Activated CD4-positive, alpha-beta T cell treated with anti-CD3 and anti-CD28 coated beads, Interleukin-10, Interleukin-2, amounts not matched to agents 100 ng/mL and 50 ng/mL, durations not matched to agents 16 hours and 8 hours (primary cell): ENCODE measurements at regions not wholly inside any gene's neighbourhood (a gene's known extent, or its start where the extent isn't known, plus 50 kb on each side); places are given as distances from the start of the nearest gene placed in this dataset.

ENCODE experiments used
- DNase-seq: peaks from one replicate; pipeline ENCODE4 v3.0.0-alpha.2; 2020

DNA sequence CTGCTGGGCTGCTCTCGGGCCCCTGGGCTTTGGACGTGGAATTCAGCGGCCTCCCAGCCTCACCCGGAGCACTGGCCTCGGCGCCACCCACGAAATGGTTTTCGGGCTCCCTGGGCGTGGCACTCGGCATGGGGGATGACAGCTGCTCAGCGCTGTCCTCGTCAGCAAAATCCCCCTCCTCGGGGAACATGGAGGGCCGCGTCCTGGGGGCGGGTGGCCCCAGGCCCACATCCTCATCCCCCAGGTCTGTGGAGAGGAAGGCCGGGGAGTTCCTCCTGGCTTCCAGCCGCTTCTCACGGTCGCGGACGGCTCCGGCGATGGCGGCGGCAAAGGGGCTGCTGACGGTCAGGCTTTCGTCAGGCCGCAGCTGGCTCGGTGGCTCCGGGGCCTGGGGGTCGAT lies 88.4 kb downstream of the CTTN start:
- no peak for DNase-seq

DNA sequence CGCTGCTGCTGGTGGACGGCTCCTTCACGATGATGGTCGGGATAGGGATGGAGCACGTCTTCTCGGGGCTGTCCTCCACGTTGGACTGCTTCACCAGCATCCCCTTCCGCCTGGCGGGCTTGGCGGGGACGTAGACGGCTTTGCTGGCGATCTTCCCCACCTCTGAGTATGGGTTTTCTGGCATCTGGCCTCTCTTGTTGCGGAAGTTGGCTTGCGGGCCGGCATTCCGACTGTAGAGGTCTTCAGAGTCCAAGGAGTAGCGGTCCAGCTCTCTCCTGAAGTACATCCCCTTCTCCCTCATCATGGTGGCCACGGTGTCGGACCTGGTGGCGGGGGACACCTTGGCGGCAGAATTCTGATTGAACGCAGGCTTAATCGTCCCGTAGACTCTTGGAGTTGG lies 88.8 kb downstream of the CTTN start:
- no peak for DNase-seq

DNA sequence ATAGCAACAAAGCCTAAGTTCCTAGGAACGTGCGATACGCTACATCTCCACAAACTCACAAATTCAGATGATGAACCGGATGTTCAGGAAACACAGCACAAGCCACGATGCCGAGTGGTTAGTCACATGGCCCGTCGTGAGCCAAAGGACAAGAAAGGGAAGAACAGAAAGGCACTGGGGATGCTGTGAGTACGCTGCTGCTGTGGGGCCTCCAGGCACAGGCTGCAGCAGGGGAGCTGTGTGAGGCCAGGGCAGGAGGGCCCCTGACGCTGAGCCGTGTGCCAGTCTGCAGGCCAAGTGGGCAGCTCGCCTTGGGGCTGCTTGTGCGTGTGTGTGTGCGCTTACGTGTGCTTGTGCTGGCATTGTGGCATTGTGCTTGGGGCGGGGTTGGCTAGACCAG lies 89.4 kb downstream of the CTTN start:
- no peak for DNase-seq

DNA sequence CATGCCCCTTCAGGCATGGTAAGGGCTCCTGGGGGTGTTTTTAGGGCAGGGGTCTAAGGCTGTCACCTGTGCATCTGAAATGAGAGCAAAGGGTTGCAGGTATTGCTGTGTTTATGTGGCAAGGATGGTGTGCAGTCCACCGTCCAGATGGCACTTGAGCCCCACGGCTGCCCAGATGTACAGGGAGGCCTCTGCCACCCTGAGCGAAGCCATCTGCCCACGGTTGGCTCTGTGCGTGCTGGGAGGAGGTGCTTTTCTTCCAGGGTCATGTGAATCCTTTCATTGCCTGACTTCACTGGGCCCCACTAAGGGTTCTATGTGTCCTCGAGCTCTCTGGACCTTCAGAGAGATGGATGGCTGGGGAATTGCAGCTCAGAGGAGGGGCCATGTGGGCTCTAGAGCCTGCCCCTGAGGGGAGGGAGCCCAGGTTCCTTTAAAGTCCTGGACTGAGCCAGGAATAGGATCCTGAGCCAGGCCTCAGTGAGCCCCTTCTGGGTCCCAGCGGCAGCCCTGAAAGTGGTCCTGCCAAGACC lies 89.9 kb downstream of the CTTN start:
- no peak for DNase-seq

- DNase-seq: no peak
Measured at GRCh38 chr11:70489276-70489675, 90.9 kb downstream of the CTTN start.

DNA sequence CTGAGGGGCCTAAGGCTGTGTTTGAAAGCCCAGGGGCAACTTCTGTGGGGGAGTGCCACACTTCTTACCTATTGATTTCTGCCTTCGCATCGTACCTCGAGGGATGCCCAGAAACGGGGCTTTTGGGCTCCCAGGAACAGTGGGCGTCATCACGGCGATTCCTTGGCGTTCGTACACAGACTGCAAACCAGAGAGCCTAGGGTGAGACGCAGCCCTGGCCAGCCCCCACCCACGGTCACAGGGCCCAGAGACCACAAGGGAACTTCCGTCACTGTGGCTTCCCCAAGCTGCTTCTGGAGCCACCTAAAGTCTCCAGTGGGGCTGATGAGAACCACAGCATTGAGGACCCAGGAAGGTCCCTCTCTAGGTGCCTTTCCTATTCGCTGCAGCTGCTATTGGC lies 91.9 kb downstream of the CTTN start:
- no peak for DNase-seq

- no peak for DNase-seq
Measured at GRCh38 chr11:70490723-70491558, 92.6 kb downstream of the CTTN start.

DNA sequence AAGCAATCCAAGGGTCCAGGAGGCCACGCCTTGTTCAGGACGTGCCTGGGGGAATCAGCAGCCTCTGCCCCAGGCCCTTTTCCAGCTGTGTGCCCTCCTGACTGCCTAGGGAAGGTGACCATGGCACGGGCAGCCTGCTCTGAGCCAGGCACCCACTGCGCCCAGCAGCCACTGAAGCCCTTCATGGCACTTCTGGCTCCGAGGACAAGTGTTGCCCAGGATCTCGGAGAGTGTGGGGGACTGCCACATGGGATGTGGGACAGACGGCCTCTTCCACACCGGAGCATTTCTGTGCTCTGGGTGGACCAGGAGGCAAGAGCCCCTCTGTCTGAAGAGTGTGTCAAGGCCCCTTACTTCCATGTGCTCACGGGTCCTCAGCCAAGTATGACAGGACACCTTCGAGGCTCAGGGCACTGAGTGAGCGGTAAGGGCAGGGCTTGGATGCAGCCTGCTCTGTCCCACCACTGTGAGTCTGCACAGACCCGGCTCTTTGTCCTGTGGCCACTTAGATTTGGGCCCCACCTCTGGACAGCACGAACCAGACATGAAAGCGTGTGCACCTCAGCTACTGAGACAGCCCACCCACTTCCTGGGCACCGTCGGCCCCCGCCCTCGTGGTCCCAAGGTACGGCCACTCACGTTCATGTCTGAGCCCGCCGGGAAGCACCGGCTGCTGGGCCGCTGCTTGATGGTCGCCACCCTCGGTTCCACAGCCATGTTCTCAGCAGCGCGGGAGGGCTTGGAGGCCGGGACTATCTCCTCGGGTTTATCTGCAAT lies 93.6 kb downstream of the CTTN start:
- no peak for DNase-seq

GRCh38 chr11:70493089-70493474 lies 94.8 kb downstream of the CTTN start:
- no peak for DNase-seq

DNA sequence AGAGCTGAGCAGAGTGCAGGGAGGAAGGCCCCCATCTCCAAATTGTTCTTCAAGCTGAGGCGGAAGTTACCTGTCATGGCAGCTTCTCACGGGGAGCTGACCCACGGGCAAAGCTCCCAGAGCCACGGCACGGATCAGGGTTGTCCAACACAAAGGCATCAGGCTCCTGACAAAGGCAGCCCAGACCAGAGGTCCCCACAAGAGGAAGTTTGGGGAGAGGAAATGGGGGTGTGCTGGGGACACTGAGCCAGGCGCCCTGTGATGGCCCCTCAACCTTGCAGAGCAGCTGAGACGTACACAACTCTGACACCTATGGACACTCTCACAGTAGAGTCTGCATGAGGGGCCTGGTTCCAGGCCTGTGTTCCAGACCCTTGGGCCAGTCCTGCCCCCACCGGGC lies 95.6 kb downstream of the CTTN start:
- DNase-seq: no peak

DNA sequence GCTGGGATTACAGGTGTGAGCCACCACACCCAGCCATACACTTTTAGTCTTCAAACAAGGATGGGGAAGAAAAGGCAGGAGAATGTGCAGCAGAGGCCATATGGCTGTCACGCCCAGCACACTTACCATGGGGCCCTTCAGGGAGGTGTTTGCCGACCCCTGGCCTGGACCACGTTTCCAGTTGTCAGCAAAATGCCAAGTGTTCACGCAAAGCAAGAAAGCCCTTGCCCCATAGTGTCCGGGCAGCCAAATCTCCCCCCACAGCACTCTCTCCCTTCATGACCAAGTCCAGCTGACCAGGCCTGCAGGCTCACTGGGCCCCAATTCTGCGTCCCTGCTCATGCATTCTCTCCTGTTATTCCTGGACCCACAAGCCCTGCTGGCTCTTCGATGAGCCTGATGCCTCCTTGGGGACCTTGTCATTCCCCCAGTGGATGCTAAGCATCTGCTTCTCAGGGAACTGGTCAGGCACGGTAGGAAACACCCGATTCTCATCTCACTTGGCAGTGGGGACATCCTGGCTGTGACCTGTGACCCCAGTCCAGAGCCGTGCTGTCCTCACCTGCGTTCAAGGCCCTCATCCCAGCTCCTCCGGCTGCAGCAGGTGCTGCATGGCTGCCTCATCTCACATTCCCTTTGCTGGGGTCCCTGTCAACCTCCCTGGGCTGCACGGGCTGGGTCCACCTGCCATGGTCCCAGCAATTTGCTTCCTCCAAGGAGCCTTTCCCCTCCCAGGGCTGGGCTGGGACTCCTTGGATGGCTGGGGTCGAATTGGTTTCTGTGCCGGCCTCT lies 96.4 kb downstream of the CTTN start:
- DNase-seq: no peak

DNA sequence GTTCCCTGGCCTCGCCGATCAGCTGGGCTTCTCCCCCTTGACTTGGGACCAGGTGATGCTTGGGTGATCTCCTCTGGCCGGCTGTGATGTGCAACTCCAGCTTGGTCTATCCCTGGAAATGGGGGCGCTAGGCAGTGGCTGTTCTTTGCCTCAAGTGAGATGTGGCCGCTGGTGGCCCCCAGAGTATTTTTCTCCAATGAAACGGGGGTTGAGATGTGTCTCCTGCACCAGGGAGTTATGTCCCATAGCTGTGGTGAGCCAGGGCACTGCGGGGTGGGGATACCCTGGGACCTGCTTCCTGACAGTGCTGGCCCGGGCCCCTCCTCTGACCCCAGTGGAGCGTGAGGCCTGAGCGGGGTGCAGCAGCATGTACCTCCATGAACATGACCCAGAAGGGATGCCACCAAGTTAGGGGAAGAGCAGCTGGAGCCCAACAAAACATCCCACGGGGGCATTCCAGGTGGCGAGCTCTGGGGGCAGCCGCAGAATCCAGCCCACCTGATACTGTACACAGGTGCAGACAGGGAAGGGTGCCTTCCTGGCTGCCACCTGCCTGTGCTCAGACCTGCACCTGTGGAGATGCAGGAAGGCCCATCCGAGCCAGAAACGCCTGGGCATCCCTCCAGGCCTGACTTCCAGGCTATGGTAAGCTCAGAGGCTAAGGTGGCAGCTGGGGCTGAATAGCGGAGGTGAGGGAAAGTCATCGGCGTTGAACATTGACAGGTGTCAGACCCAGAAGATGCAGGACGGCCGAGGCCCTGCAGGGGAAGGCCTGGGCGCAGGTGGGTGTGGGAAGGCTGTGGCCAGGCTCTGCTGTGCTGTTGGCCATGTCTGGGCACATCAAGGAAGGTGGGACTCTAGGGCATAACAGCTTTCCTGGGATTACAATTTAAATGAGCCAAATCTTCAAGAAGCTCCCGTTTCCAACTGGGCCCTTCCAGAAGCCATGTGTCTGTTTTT lies 97.3 kb downstream of the CTTN start:
- DNase-seq: no peak

DNA sequence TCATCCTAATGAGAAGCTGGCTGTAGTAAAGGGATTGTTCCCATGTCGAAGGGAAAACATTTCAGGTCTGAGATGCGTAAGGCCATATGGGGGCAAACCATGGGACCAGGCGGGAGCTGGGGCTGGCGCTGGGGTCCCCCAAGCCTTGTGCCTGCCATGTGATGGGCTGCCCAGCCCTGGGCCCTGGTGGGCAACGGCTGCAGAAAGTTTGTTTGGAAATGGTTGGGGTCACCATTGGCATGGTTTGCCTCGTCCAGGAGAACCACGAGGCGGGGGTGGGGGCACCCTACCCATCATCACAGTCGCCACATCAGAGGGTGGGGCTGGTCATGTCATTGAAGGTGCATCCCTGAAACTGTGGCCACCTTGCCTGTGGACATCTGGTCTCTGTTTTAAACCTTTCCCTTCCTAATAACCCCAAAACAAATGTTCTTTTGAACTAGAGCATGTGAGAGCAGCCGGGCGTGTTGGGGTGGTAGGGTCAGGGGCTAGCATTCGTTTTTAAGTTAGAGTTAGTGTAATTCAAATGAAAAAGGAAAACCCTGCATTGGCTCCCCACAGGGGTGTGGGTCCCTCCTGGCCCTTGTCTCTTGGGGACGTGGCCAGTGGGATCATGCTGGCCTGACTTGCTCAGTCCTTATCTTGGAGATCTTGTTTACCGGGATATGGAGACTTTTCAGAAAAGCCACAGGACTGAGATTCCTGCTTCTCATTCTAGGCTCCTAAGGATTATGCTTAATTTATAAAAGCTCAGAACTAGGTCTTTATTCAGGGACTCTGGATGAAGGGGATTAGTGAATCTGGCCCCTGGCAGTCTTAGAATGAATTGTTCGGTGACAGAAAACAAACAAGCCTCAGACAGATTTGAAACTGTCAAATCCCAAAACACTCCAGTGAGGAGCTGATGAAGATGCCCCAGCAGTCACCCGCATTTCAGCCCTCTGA lies 98.5 kb downstream of the CTTN start:
- DNase-seq: no peak

- DNase-seq: no peak
Measured at GRCh38 chr11:70497536-70498075, 99.3 kb downstream of the CTTN start.

DNA sequence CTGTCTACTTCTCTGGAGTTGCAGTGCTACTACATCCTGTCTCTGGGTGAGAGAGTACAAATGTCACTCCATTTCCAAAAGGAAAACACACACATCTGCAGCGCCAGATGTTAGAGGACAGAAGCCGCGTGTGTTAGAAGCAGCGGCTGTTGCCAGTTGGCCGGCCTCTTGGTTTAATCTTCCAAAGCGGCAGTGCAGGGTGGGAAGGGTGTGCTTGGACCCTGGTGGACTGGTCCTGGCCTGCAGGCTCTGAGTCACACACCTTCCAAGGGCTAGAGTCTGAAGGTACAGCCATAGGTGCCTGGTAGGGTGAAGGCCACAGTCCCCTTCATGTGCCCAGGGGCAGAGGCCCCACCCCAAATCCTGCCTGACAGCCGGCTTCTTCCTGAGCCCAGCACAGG lies 99.8 kb downstream of the CTTN start:
- DNase-seq: no peak

DNA sequence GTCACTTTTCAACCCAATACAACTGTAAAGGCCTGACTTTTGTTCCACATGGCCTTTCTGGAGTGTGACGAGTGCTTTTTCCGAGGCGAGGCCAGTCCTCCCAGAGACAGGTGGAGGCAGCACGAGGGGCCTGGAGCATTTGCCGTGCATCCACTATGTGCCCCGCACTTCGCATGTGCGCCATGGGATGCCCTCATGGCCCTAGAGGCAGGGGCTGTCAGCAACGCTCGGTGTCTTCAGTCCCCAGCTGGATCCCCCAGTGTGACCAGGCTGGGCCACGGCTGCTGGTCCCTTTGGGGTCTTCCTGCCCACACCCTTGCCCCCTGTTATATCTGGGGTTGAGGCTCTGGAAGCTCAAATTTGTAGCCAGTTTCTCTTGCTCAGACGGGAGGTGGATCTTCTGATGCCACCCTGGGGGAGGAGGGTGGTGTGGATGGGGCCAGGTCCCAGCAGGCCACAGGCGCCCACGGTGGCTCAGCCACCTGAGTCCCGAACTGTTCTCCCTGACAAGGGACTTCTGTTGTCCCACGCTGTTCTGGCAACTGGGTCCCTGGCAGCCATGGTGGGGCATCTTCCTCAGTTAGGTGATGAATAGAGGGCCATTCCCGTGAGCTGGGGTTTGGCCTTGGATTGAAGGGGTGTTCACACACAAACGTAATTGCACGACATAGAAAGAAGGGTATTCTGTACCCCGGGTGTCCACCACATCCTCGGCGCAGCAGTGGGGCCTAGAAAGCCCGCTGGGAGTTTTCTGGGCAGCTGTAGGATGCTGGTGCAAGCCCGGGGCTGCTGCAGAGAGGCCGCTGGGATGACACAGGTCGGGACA lies 100.9 kb downstream of the CTTN start:
- no peak for DNase-seq

GRCh38 chr11:70500076-70500847 lies 101.9 kb downstream of the CTTN start:
- no peak for DNase-seq

GRCh38 chr11:70501051-70501901 lies 102.9 kb downstream of the CTTN start:
- DNase-seq: no peak
